Progenitor cell of endocrine pancreas (in vitro differentiated cells): ENCODE measurements at regions not wholly inside any gene's neighbourhood (a gene's known extent, or its start where the extent isn't known, plus 50 kb on each side); places are given as distances from the start of the nearest gene placed in this dataset.

ENCODE experiments used
- DNase-seq: peaks from one replicate; pipeline ENCODE4 v3.0.0; 2021; ENCODE audit warnings: low spot score; ENCODE audit not compliant: unreplicated experiment
- H3K27ac Mint-ChIP-seq: 2 replicates; pipeline ENCODE4 v1.8.0; 2021; ENCODE audit warnings: mild to moderate bottlenecking, moderate library complexity, mixed read lengths
- H3K27me3 Mint-ChIP-seq: 2 replicates; pipeline ENCODE4 v1.8.0; 2021; ENCODE audit warnings: mixed read lengths
- H3K36me3 Mint-ChIP-seq: 2 replicates; pipeline ENCODE4 v1.8.0; 2022; ENCODE audit warnings: mixed read lengths; ENCODE audit not compliant: insufficient read depth
- H3K4me1 Mint-ChIP-seq: 2 replicates; pipeline ENCODE4 v1.8.0; 2021; ENCODE audit warnings: low read depth, mixed read lengths
- H3K4me3 Mint-ChIP-seq: 2 replicates; pipeline ENCODE4 v1.8.0; 2021; ENCODE audit warnings: low read depth, mild to moderate bottlenecking, moderate library complexity, mixed read lengths
- H3K9me3 Mint-ChIP-seq: 2 replicates; pipeline ENCODE4 v1.8.0; 2021; ENCODE audit warnings: low read depth, mixed read lengths
- CTCF ChIP-seq: fragments of 200-600 bp; sonication (generic); IDR thresholded peaks from one replicate; pipeline ENCODE4 v1.5.0; 2021; ENCODE audit warnings: antibody characterized with exemption, mild to moderate bottlenecking; ENCODE audit not compliant: unreplicated experiment

- Mint-ChIP-seq H3K27me3 (no peaks in the 10 kb centered on the region), H3K27ac (no peak overlapping the region), H3K4me1 (peaks cover 7% of the 10 kb centered on the region), H3K36me3 (no peaks in the 10 kb centered on the region), H3K9me3 (peaks cover 3% of the 10 kb centered on the region), H3K4me3 (no peak overlapping the region)
- TF ChIP-seq CTCF: no peak
- DNase-seq: no peak
Observed at GRCh38 chr11:95469258-95469657, 238.3 kb upstream of the SESN3 start.

- no peak for TF ChIP-seq CTCF
Observed at GRCh38 chr11:95466416-95466815, 235.4 kb upstream of the SESN3 start.

GRCh38 chr11:95465887-95466286, 234.9 kb upstream of the SESN3 start:
- Mint-ChIP-seq H3K27me3 (no peaks in the 10 kb centered on the region), H3K4me3 (no peak overlapping the region), H3K27ac (no peak overlapping the region), H3K36me3 (no peaks in the 10 kb centered on the region), H3K4me1 (peaks cover 17% of the 10 kb centered on the region), H3K9me3 (peaks cover 11% of the 10 kb centered on the region)
- no peak for DNase-seq
- no peak for TF ChIP-seq CTCF

More at GRCh38 chr11:95466416-95466815, 235.4 kb upstream of the SESN3 start:
- Mint-ChIP-seq H3K4me1 (peaks cover 17% of the 10 kb centered on the region), H3K4me3 (no peak overlapping the region), H3K36me3 (no peaks in the 10 kb centered on the region), H3K9me3 (peaks cover 6% of the 10 kb centered on the region), H3K27ac (no peak overlapping the region), H3K27me3 (no peaks in the 10 kb centered on the region)
- DNase-seq: no peak

- Mint-ChIP-seq H3K9me3 (peaks cover 11% of the 10 kb centered on the region), H3K27me3 (no peaks in the 10 kb centered on the region), H3K36me3 (no peaks in the 10 kb centered on the region), H3K27ac (peak overlapping the region; percentile 25), H3K4me1 (peaks cover 24% of the 10 kb centered on the region), H3K4me3 (no peak overlapping the region)
- no peak for DNase-seq
- no peak for TF ChIP-seq CTCF
Observed at GRCh38 chr11:95461858-95462257, 230.9 kb upstream of the SESN3 start.

- H3K36me3 Mint-ChIP-seq: no peaks in the 10 kb centered on the region
- peaks cover 11% of the 10 kb centered on the region for H3K9me3 Mint-ChIP-seq
- no peak for DNase-seq
- no peak overlapping the region for H3K27ac Mint-ChIP-seq
- H3K4me1 Mint-ChIP-seq: peaks cover 24% of the 10 kb centered on the region
- no peak overlapping the region for H3K4me3 Mint-ChIP-seq
- no peak for TF ChIP-seq CTCF
- no peaks in the 10 kb centered on the region for H3K27me3 Mint-ChIP-seq
Observed at GRCh38 chr11:95461348-95461747, 230.3 kb upstream of the SESN3 start.
